H1 (cell line): ENCODE measurements at regions not wholly inside any gene's neighbourhood (a gene's known extent, or its start where the extent isn't known, plus 50 kb on each side); places are given as distances from the start of the nearest gene placed in this dataset.

Experiments used
- EP300 ChIP-seq, 2 experiments: IDR thresholded peaks; 1 replicate in 1 of 2; 2 replicates in 1 of 2; pipeline ENCODE4 v1.6.1; 2011 to 2012; ENCODE audit warnings: low read depth in 2 of 2, low read length in 2 of 2, mild to moderate bottlenecking in 2 of 2, borderline replicate concordance in 1 of 2, inconsistent platforms in 1 of 2, moderate library complexity in 1 of 2
- MAFK ChIP-seq: IDR thresholded peaks from 2 replicates; pipeline ENCODE4 v1.6.1; 2012; ENCODE audit warnings: low read depth, mild to moderate bottlenecking, improper control_type of control experiment, low read length
- TF ChIP-seq, protein P1 (sequence below): IDR thresholded peaks from 2 replicates; pipeline ENCODE4 v1.6.1; 2011; ENCODE audit warnings: low read length, improper control_type of control experiment

GRCh38 chr4:138592796-138593195 lies 350.6 kb upstream of the SLC7A11 start:
- TF ChIP-seq, protein P1, sequence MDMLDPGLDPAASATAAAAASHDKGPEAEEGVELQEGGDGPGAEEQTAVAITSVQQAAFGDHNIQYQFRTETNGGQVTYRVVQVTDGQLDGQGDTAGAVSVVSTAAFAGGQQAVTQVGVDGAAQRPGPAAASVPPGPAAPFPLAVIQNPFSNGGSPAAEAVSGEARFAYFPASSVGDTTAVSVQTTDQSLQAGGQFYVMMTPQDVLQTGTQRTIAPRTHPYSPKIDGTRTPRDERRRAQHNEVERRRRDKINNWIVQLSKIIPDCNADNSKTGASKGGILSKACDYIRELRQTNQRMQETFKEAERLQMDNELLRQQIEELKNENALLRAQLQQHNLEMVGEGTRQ = no peak
- TF ChIP-seq MAFK (no peak), EP300 (IDR thresholded peaks at IDR 0.05; ENCODE audit: borderline replicate concordance in 1 of 2, low read depth in 2 of 2, low read length in 2 of 2) (no peak)
